Right cardiac atrium (tissue), 5 donors: ENCODE measurements at regions not wholly inside any gene's neighbourhood (a gene's known extent, or its start where the extent isn't known, plus 50 kb on each side); places are given as distances from the start of the nearest gene placed in this dataset.

Experiments
- ATAC-seq, 2 donors: fragments of 200-7000 bp; cut with Tn5 transposase; one replicate each; pipeline versions ENCODE4 v1.8.0 to v1.9.1; 2020; ENCODE audit warnings: moderate library complexity in 2 of 2, mild to moderate bottlenecking in 1 of 2
- DNase-seq, 3 donors: peaks; one replicate each; pipeline ENCODE4 v3.0.0-alpha.2; 2020
- H3K27ac ChIP-seq: one replicate; pipeline ENCODE4 v1.5.1; 2013; ENCODE audit warnings: mild to moderate bottlenecking, low read length, control low read depth, moderate library complexity
- H3K27me3 ChIP-seq: one replicate; pipeline ENCODE4 v1.6.1; 2013; ENCODE audit not compliant: control insufficient read depth, insufficient read depth
- H3K4me1 ChIP-seq: one replicate; pipeline ENCODE4 v1.6.1; 2013; ENCODE audit warnings: low read length; ENCODE audit not compliant: control insufficient read depth, insufficient read depth
- H3K4me3 ChIP-seq: one replicate; pipeline ENCODE4 v1.5.1; 2013; ENCODE audit warnings: low read length, control low read depth
- H3K9me3 ChIP-seq: one replicate; pipeline ENCODE4 v1.6.1; 2013; ENCODE audit warnings: low read length; ENCODE audit not compliant: control insufficient read depth
- WGBS: extraction: QIAGEN DNeasy Blood & Tissue Kit; methylation state at CpG from one replicate; pipeline ENCODE4 v1.1.7; 2013; 5-methylcytosine and 5-hydroxymethylcytosine counted together
- intact Hi-C, 4 donors: fragments of 100-400 bp; cut with DNase I; formaldehyde crosslinking; loops; one replicate each; pipeline versions ENCODE4 v1.11.0 to v1.14.0; 2022 to 2023
- donor health status: healthy with polysubstance abuse.
- donor health status: DM: no; HTN: yes; CAD: no.
- donor health status: DM: no; HTN: no; CAD: no.
- donor health status: DM: no; HTN: yes; CAD: no; lungs with severe emphysema.
- donor health status: DM: yes; HTN: yes; CAD: no.

GRCh38 chr18:29188760-29189159 is 1011.8 kb upstream of the CDH2 start:
- intact Hi-C loops: no loop called here
- no peak overlapping the region for H3K27ac ChIP-seq
- ATAC-seq: no peak

GRCh38 chr18:29185801-29186200 is 1008.9 kb upstream of the CDH2 start:
- no peak overlapping the region for H3K4me3 ChIP-seq
- intact Hi-C loops: no loop called here
- WGBS: 46% methylated on average over 1 of the region's 1 CpG
- DNase-seq: no peak
- ATAC-seq: no peak
- H3K27me3 ChIP-seq: no peaks in the 10 kb centered on the region
- H3K9me3 ChIP-seq: no peaks in the 10 kb centered on the region
- H3K4me1 ChIP-seq: no peaks in the 10 kb centered on the region
- H3K27ac ChIP-seq: no peak overlapping the region

More at GRCh38 chr18:29188760-29189159, 1011.8 kb upstream of the CDH2 start:
- no peak overlapping the region for H3K4me3 ChIP-seq
- no peaks in the 10 kb centered on the region for H3K27me3 ChIP-seq
- H3K9me3 ChIP-seq: no peaks in the 10 kb centered on the region
- no peaks in the 10 kb centered on the region for H3K4me1 ChIP-seq
- DNase-seq: no peak

GRCh38 chr18:29184654-29185053 is 1007.7 kb upstream of the CDH2 start:
- intact Hi-C loops: no loop called here
- ATAC-seq: no peak
- WGBS: 89% methylated on average over 7 of the region's 7 CpGs

GRCh38 chr18:29181151-29181901 is 1004.4 kb upstream of the CDH2 start:
- DNase-seq (peak in 1 of 3 donors; percentile 16), ATAC-seq (peak; percentile 81 to 93)
- intact Hi-C loops: no loop called here
- no peaks in the 10 kb centered on the region for H3K9me3 ChIP-seq
- H3K27me3 ChIP-seq: no peaks in the 10 kb centered on the region
- H3K27ac ChIP-seq: peak overlapping the region; percentile 81
- no peaks in the 10 kb centered on the region for H3K4me1 ChIP-seq
- H3K4me3 ChIP-seq: no peak overlapping the region
- 46% methylated on average over 3 of the region's 3 CpGs for WGBS

More at GRCh38 chr18:29184654-29185053, 1007.7 kb upstream of the CDH2 start:
- Histone ChIP-seq H3K9me3 (no peaks in the 10 kb centered on the region), H3K4me1 (no peaks in the 10 kb centered on the region), H3K27ac (no peak overlapping the region), H3K4me3 (no peak overlapping the region), H3K27me3 (no peaks in the 10 kb centered on the region)
- DNase-seq: no peak

- Histone ChIP-seq H3K9me3 (no peaks in the 10 kb centered on the region), H3K4me1 (no peaks in the 10 kb centered on the region), H3K27ac (no peak overlapping the region), H3K4me3 (no peak overlapping the region), H3K27me3 (no peaks in the 10 kb centered on the region)
- intact Hi-C loops: no loop called here
- ATAC-seq (no peak), DNase-seq (no peak)
- WGBS: 82% methylated on average over 1 of the region's 1 CpG
Measured at GRCh38 chr18:29176681-29177080, 999.8 kb upstream of the CDH2 start.

- intact Hi-C loops: no loop called here
- ATAC-seq: no peak
- Histone ChIP-seq H3K27me3 (no peaks in the 10 kb centered on the region), H3K9me3 (no peaks in the 10 kb centered on the region), H3K27ac (no peak overlapping the region), H3K4me1 (no peaks in the 10 kb centered on the region), H3K4me3 (no peak overlapping the region)
- DNase-seq: no peak
- 42% methylated on average over 3 of the region's 3 CpGs for WGBS
Measured at GRCh38 chr18:29174891-29175290, 998.0 kb upstream of the CDH2 start.

- DNase-seq (no peak), ATAC-seq (no peak)
- Histone ChIP-seq H3K9me3 (no peaks in the 10 kb centered on the region), H3K4me3 (no peak overlapping the region), H3K27me3 (no peaks in the 10 kb centered on the region), H3K27ac (no peak overlapping the region), H3K4me1 (no peaks in the 10 kb centered on the region)
- 48% methylated on average over 1 of the region's 1 CpG for WGBS
- intact Hi-C loops: no loop called here
Measured at GRCh38 chr18:29172756-29173067, 995.8 kb upstream of the CDH2 start.

- Histone ChIP-seq H3K27me3 (no peaks in the 10 kb centered on the region), H3K4me1 (no peaks in the 10 kb centered on the region), H3K27ac (no peak overlapping the region), H3K9me3 (no peaks in the 10 kb centered on the region), H3K4me3 (no peak overlapping the region)
- 79% methylated on average over 5 of the region's 5 CpGs for WGBS
- ATAC-seq: no peak
- DNase-seq: no peak
- intact Hi-C loops: no loop called here
Measured at GRCh38 chr18:29171892-29172755, 995.2 kb upstream of the CDH2 start.

GRCh38 chr18:29169599-29169998 is 992.7 kb upstream of the CDH2 start:
- no peak overlapping the region for H3K4me3 ChIP-seq
- ATAC-seq: no peak
- H3K9me3 ChIP-seq: no peaks in the 10 kb centered on the region
- H3K4me1 ChIP-seq: no peaks in the 10 kb centered on the region
- no peak for DNase-seq
- no peaks in the 10 kb centered on the region for H3K27me3 ChIP-seq
- intact Hi-C loops: no loop called here
- no peak overlapping the region for H3K27ac ChIP-seq

GRCh38 chr18:29164993-29165599 is 988.2 kb upstream of the CDH2 start:
- intact Hi-C loops: no loop called here
- peak in 1 of 2 donors; percentile 51 for ATAC-seq
- WGBS: 57% methylated on average over 3 of the region's 3 CpGs
- no peaks in the 10 kb centered on the region for H3K4me1 ChIP-seq
- no peak for DNase-seq
- no peak overlapping the region for H3K27ac ChIP-seq
- H3K4me3 ChIP-seq: no peak overlapping the region
- H3K9me3 ChIP-seq: no peaks in the 10 kb centered on the region
- H3K27me3 ChIP-seq: no peaks in the 10 kb centered on the region

- Histone ChIP-seq H3K4me1 (no peaks in the 10 kb centered on the region), H3K4me3 (no peak overlapping the region), H3K27ac (no peak overlapping the region), H3K27me3 (no peaks in the 10 kb centered on the region), H3K9me3 (no peaks in the 10 kb centered on the region)
- 38% methylated on average over 1 of the region's 1 CpG for WGBS
- intact Hi-C loops: no loop called here
- ATAC-seq (peak; percentile 68 to 85), DNase-seq (no peak)
Measured at GRCh38 chr18:29164020-29164706, 987.2 kb upstream of the CDH2 start.
